ENCODE measurements at regions not wholly inside any gene's neighbourhood (a gene's known extent, or its start where the extent isn't known, plus 50 kb on each side); places are given as distances from the start of the nearest gene placed in this dataset.

- H3K36me3 ChIP-seq (ENCODE audit: control insufficient read depth in 4 of 4, insufficient read depth in 4 of 4, low read length in 3 of 4) = no peaks in the 10 kb centered on the region
- no peaks in the 10 kb centered on the region for H3K9me3 ChIP-seq (ENCODE audit: control extremely low read depth in 1 of 5, control insufficient read depth in 4 of 5, insufficient read depth in 2 of 5, low read depth in 1 of 5, low read length in 4 of 5)
- DNase-seq = no peak
- ChIA-PET CTCF (no interaction called here), POLR2A (no interaction called here)
- WGBS (ENCODE audit: insufficient coverage) = 100% methylated on average over 1 of the region's 2 CpGs
- no peak overlapping the region for H3K27ac ChIP-seq (ENCODE audit: insufficient read depth in 1 of 2, low read depth in 1 of 2, low read length in 2 of 2, poor library complexity in 1 of 2, severe bottlenecking in 2 of 2)
- no peaks in the 10 kb centered on the region for H3K27me3 ChIP-seq (replicated peaks in 2 of 5; ENCODE audit: control insufficient read depth in 4 of 5, insufficient read depth in 5 of 5, low read length in 4 of 5)
- no peak overlapping the region for H3K4me3 ChIP-seq (ENCODE audit: control insufficient read depth in 1 of 7, extremely low read depth in 1 of 7, insufficient read depth in 4 of 7, low read depth in 2 of 7, low read length in 6 of 7)
- no peaks in the 10 kb centered on the region for H3K4me1 ChIP-seq (ENCODE audit: control extremely low read depth in 1 of 4, control insufficient read depth in 4 of 4, insufficient read depth in 4 of 4, low read length in 3 of 4)
Observed at GRCh38 chr6:85110943-85111342, 338.9 kb upstream of the NT5E start.

GRCh38 chr6:85107701-85108100 is 342.2 kb upstream of the NT5E start:
- no peaks in the 10 kb centered on the region for H3K27me3 ChIP-seq (replicated peaks in 2 of 5; ENCODE audit: control insufficient read depth in 4 of 5, insufficient read depth in 5 of 5, low read length in 4 of 5)
- no peak for DNase-seq
- H3K4me3 ChIP-seq (ENCODE audit: control insufficient read depth in 1 of 7, extremely low read depth in 1 of 7, insufficient read depth in 4 of 7, low read depth in 2 of 7, low read length in 6 of 7) = no peak overlapping the region
- no CpG with 5 or more reads among the region's 1 CpG for WGBS (ENCODE audit: insufficient coverage)
- no peak overlapping the region for H3K27ac ChIP-seq (ENCODE audit: insufficient read depth in 1 of 2, low read depth in 1 of 2, low read length in 2 of 2, poor library complexity in 1 of 2, severe bottlenecking in 2 of 2)
- CTCF ChIA-PET = no interaction called here
- no peaks in the 10 kb centered on the region for H3K36me3 ChIP-seq (ENCODE audit: control insufficient read depth in 4 of 4, insufficient read depth in 4 of 4, low read length in 3 of 4)
- H3K9me3 ChIP-seq (ENCODE audit: control extremely low read depth in 1 of 5, control insufficient read depth in 4 of 5, insufficient read depth in 2 of 5, low read depth in 1 of 5, low read length in 4 of 5) = no peaks in the 10 kb centered on the region
- H3K4me1 ChIP-seq (ENCODE audit: control extremely low read depth in 1 of 4, control insufficient read depth in 4 of 4, insufficient read depth in 4 of 4, low read length in 3 of 4) = no peaks in the 10 kb centered on the region
- POLR2A ChIA-PET = no interaction called here

GRCh38 chr6:85096976-85097375 is 332.6 kb upstream of the TBX18 start:
- no peaks in the 10 kb centered on the region for H3K36me3 ChIP-seq (ENCODE audit: control insufficient read depth in 4 of 4, insufficient read depth in 4 of 4, low read length in 3 of 4)
- 98% methylated on average over 5 of the region's 5 CpGs for WGBS (ENCODE audit: insufficient coverage)
- no peak overlapping the region for H3K27ac ChIP-seq (ENCODE audit: insufficient read depth in 1 of 2, low read depth in 1 of 2, low read length in 2 of 2, poor library complexity in 1 of 2, severe bottlenecking in 2 of 2)
- no peaks in the 10 kb centered on the region for H3K4me1 ChIP-seq (ENCODE audit: control extremely low read depth in 1 of 4, control insufficient read depth in 4 of 4, insufficient read depth in 4 of 4, low read length in 3 of 4)
- ChIA-PET POLR2A (no interaction called here), CTCF (no interaction called here)
- no peak for DNase-seq
- H3K4me3 ChIP-seq (ENCODE audit: control insufficient read depth in 1 of 7, extremely low read depth in 1 of 7, insufficient read depth in 4 of 7, low read depth in 2 of 7, low read length in 6 of 7) = no peak overlapping the region
- no peaks in the 10 kb centered on the region for H3K27me3 ChIP-seq (replicated peaks in 2 of 5; ENCODE audit: control insufficient read depth in 4 of 5, insufficient read depth in 5 of 5, low read length in 4 of 5)
- H3K9me3 ChIP-seq (ENCODE audit: control extremely low read depth in 1 of 5, control insufficient read depth in 4 of 5, insufficient read depth in 2 of 5, low read depth in 1 of 5, low read length in 4 of 5) = peaks cover 0 to 1% (median 0%) of the 10 kb centered on the region in 5 experiments

GRCh38 chr6:85092226-85092625 is 327.8 kb upstream of the TBX18 start:
- no peaks in the 10 kb centered on the region for H3K27me3 ChIP-seq (replicated peaks in 2 of 5; ENCODE audit: control insufficient read depth in 4 of 5, insufficient read depth in 5 of 5, low read length in 4 of 5)
- H3K4me3 ChIP-seq (ENCODE audit: control insufficient read depth in 1 of 7, extremely low read depth in 1 of 7, insufficient read depth in 4 of 7, low read depth in 2 of 7, low read length in 6 of 7) = no peak overlapping the region
- no peaks in the 10 kb centered on the region for H3K4me1 ChIP-seq (ENCODE audit: control extremely low read depth in 1 of 4, control insufficient read depth in 4 of 4, insufficient read depth in 4 of 4, low read length in 3 of 4)
- no peak overlapping the region for H3K27ac ChIP-seq (ENCODE audit: insufficient read depth in 1 of 2, low read depth in 1 of 2, low read length in 2 of 2, poor library complexity in 1 of 2, severe bottlenecking in 2 of 2)
- CTCF ChIA-PET = no interaction called here
- H3K9me3 ChIP-seq (ENCODE audit: control extremely low read depth in 1 of 5, control insufficient read depth in 4 of 5, insufficient read depth in 2 of 5, low read depth in 1 of 5, low read length in 4 of 5) = no peaks in the 10 kb centered on the region
- no peaks in the 10 kb centered on the region for H3K36me3 ChIP-seq (ENCODE audit: control insufficient read depth in 4 of 4, insufficient read depth in 4 of 4, low read length in 3 of 4)
- POLR2A ChIA-PET = no interaction called here
- WGBS (ENCODE audit: insufficient coverage) = 67% methylated on average over 1 of the region's 1 CpG
- no peak for DNase-seq

- no peak for DNase-seq
- POLR2A ChIA-PET = no interaction called here
- WGBS (ENCODE audit: insufficient coverage) = 100% methylated on average over 1 of the region's 2 CpGs
- no peak overlapping the region for H3K4me3 ChIP-seq (ENCODE audit: control insufficient read depth in 1 of 7, extremely low read depth in 1 of 7, insufficient read depth in 4 of 7, low read depth in 2 of 7, low read length in 6 of 7)
- H3K27me3 ChIP-seq (replicated peaks in 2 of 5; ENCODE audit: control insufficient read depth in 4 of 5, insufficient read depth in 5 of 5, low read length in 4 of 5) = no peaks in the 10 kb centered on the region
- no peaks in the 10 kb centered on the region for H3K4me1 ChIP-seq (ENCODE audit: control extremely low read depth in 1 of 4, control insufficient read depth in 4 of 4, insufficient read depth in 4 of 4, low read length in 3 of 4)
- H3K36me3 ChIP-seq (ENCODE audit: control insufficient read depth in 4 of 4, insufficient read depth in 4 of 4, low read length in 3 of 4) = no peaks in the 10 kb centered on the region
- CTCF ChIA-PET = no interaction called here
- H3K27ac ChIP-seq (ENCODE audit: insufficient read depth in 1 of 2, low read depth in 1 of 2, low read length in 2 of 2, poor library complexity in 1 of 2, severe bottlenecking in 2 of 2) = no peak overlapping the region
- no peaks in the 10 kb centered on the region for H3K9me3 ChIP-seq (ENCODE audit: control extremely low read depth in 1 of 5, control insufficient read depth in 4 of 5, insufficient read depth in 2 of 5, low read depth in 1 of 5, low read length in 4 of 5)
Observed at GRCh38 chr6:85089255-85089654, 324.9 kb upstream of the TBX18 start.

GRCh38 chr6:85085875-85086274 is 321.5 kb upstream of the TBX18 start:
- no peak overlapping the region for H3K27ac ChIP-seq (ENCODE audit: insufficient read depth in 1 of 2, low read depth in 1 of 2, low read length in 2 of 2, poor library complexity in 1 of 2, severe bottlenecking in 2 of 2)
- H3K27me3 ChIP-seq (replicated peaks in 2 of 5; ENCODE audit: control insufficient read depth in 4 of 5, insufficient read depth in 5 of 5, low read length in 4 of 5) = no peaks in the 10 kb centered on the region
- no peaks in the 10 kb centered on the region for H3K4me1 ChIP-seq (ENCODE audit: control extremely low read depth in 1 of 4, control insufficient read depth in 4 of 4, insufficient read depth in 4 of 4, low read length in 3 of 4)
- POLR2A ChIA-PET = no interaction called here
- DNase-seq = no peak
- WGBS (ENCODE audit: insufficient coverage) = 100% methylated on average over 1 of the region's 2 CpGs
- no peak overlapping the region for H3K4me3 ChIP-seq (ENCODE audit: control insufficient read depth in 1 of 7, extremely low read depth in 1 of 7, insufficient read depth in 4 of 7, low read depth in 2 of 7, low read length in 6 of 7)
- no peaks in the 10 kb centered on the region for H3K9me3 ChIP-seq (ENCODE audit: control extremely low read depth in 1 of 5, control insufficient read depth in 4 of 5, insufficient read depth in 2 of 5, low read depth in 1 of 5, low read length in 4 of 5)
- H3K36me3 ChIP-seq (ENCODE audit: control insufficient read depth in 4 of 4, insufficient read depth in 4 of 4, low read length in 3 of 4) = no peaks in the 10 kb centered on the region
- CTCF ChIA-PET = no interaction called here

GRCh38 chr6:85081102-85081501 is 316.7 kb upstream of the TBX18 start:
- H3K4me3 ChIP-seq (ENCODE audit: control insufficient read depth in 1 of 7, extremely low read depth in 1 of 7, insufficient read depth in 4 of 7, low read depth in 2 of 7, low read length in 6 of 7) = no peak overlapping the region
- 100% methylated on average over 1 of the region's 1 CpG for WGBS (ENCODE audit: insufficient coverage)
- no peak for DNase-seq
- H3K4me1 ChIP-seq (ENCODE audit: control extremely low read depth in 1 of 4, control insufficient read depth in 4 of 4, insufficient read depth in 4 of 4, low read length in 3 of 4) = no peaks in the 10 kb centered on the region
- no peaks in the 10 kb centered on the region for H3K36me3 ChIP-seq (ENCODE audit: control insufficient read depth in 4 of 4, insufficient read depth in 4 of 4, low read length in 3 of 4)
- CTCF ChIA-PET = no interaction called here
- no peak overlapping the region for H3K27ac ChIP-seq (ENCODE audit: insufficient read depth in 1 of 2, low read depth in 1 of 2, low read length in 2 of 2, poor library complexity in 1 of 2, severe bottlenecking in 2 of 2)
- H3K9me3 ChIP-seq (ENCODE audit: control extremely low read depth in 1 of 5, control insufficient read depth in 4 of 5, insufficient read depth in 2 of 5, low read depth in 1 of 5, low read length in 4 of 5) = no peaks in the 10 kb centered on the region
- H3K27me3 ChIP-seq (replicated peaks in 2 of 5; ENCODE audit: control insufficient read depth in 4 of 5, insufficient read depth in 5 of 5, low read length in 4 of 5) = no peaks in the 10 kb centered on the region
- POLR2A ChIA-PET = no interaction called here

GRCh38 chr6:85079761-85080160 is 315.4 kb upstream of the TBX18 start:
- no peak for DNase-seq
- Histone ChIP-seq H3K36me3 (ENCODE audit: control insufficient read depth in 4 of 4, insufficient read depth in 4 of 4, low read length in 3 of 4) (no peaks in the 10 kb centered on the region), H3K27me3 (replicated peaks in 2 of 5; ENCODE audit: control insufficient read depth in 4 of 5, insufficient read depth in 5 of 5, low read length in 4 of 5) (no peaks in the 10 kb centered on the region), H3K27ac (ENCODE audit: insufficient read depth in 1 of 2, low read depth in 1 of 2, low read length in 2 of 2, poor library complexity in 1 of 2, severe bottlenecking in 2 of 2) (no peak overlapping the region), H3K9me3 (ENCODE audit: control extremely low read depth in 1 of 5, control insufficient read depth in 4 of 5, insufficient read depth in 2 of 5, low read depth in 1 of 5, low read length in 4 of 5) (no peaks in the 10 kb centered on the region), H3K4me1 (ENCODE audit: control extremely low read depth in 1 of 4, control insufficient read depth in 4 of 4, insufficient read depth in 4 of 4, low read length in 3 of 4) (no peaks in the 10 kb centered on the region), H3K4me3 (ENCODE audit: control insufficient read depth in 1 of 7, extremely low read depth in 1 of 7, insufficient read depth in 4 of 7, low read depth in 2 of 7, low read length in 6 of 7) (no peak overlapping the region)
- WGBS (ENCODE audit: insufficient coverage) = 100% methylated on average over 3 of the region's 3 CpGs
- ChIA-PET POLR2A (no interaction called here), CTCF (no interaction called here)

All from common myeloid progenitor, CD34-positive (primary cell).